Endothelial cell of umbilical vein (primary cell): ENCODE measurements at regions not wholly inside any gene's neighbourhood (a gene's known extent, or its start where the extent isn't known, plus 50 kb on each side); places are given as distances from the start of the nearest gene placed in this dataset.

Experiments used
- BruUV-seq: library from RNA; stranded (reverse); fragments of 400-500 nt; replicated peaks from 2 replicates; lab custom pipeline; 2021; lab: Mats Ljungman, UMichigan
- CTCF ChIA-PET: fragments of 300-600, 350-600 bp; sonication (Branson Sonifier 250); formaldehyde crosslinking; loops from one replicate; lab custom pipeline; 2021; ENCODE audit warnings: antibody characterized with exemption, inconsistent platforms; lab: Charles Lee
- POLR2A ChIA-PET: fragments of 300-600, 350-600 bp; sonication (Branson Sonifier 250); formaldehyde crosslinking; loops from one replicate; lab custom pipeline; 2021; ENCODE audit warnings: antibody characterized with exemption, inconsistent platforms; lab: Charles Lee
- DNase-seq: peaks from one replicate; pipeline ENCODE4 v3.0.0-alpha.2; 2011; ENCODE audit warnings: low read depth, low spot score
- FAIRE-seq: peaks from 2 replicates; lab custom pipeline; 2011; peaks lifted over from hg19 to GRCh38; lab: Jason Lieb, UNC
- H2AFZ ChIP-seq: 2 replicates; pipeline ENCODE4 v1.6.0; 2012; ENCODE audit warnings: low read depth, low read length, control low read depth, inconsistent platforms
- H3K27ac ChIP-seq: 2 replicates; pipeline ENCODE4 v1.5.1; 2011; ENCODE audit warnings: low read depth, mild to moderate bottlenecking, control low read depth, low read length, moderate library complexity; ENCODE audit not compliant: insufficient read depth
- H3K27me3 ChIP-seq, 2 experiments: 2 replicates each; pipeline versions ENCODE4 v1.6.0 to v1.6.1; 2011; ENCODE audit warnings: low read length in 2 of 2, mixed read lengths in 1 of 2; ENCODE audit not compliant: control insufficient read depth in 2 of 2, insufficient read depth in 2 of 2
- H3K36me3 ChIP-seq, 2 experiments: 2 replicates in 1 of 2; 3 replicates in 1 of 2; pipeline ENCODE4 v1.5.1; 2011; ENCODE audit warnings: low read length in 2 of 2, mild to moderate bottlenecking in 1 of 2, moderate library complexity in 1 of 2; ENCODE audit not compliant: control insufficient read depth in 2 of 2, insufficient read depth in 2 of 2; ENCODE audit errors: extremely low read depth in 1 of 2
- H3K4me1 ChIP-seq: 3 replicates; pipeline ENCODE4 v1.5.1; 2011; ENCODE audit warnings: mild to moderate bottlenecking, low read length; ENCODE audit not compliant: control insufficient read depth, insufficient read depth; ENCODE audit errors: extremely low read depth
- H3K4me2 ChIP-seq: 2 replicates; pipeline ENCODE4 v1.6.1; 2011; ENCODE audit warnings: low read length, control low read depth, mixed read lengths; ENCODE audit not compliant: insufficient read depth
- H3K4me3 ChIP-seq, 3 experiments: fragments of 200-600 bp in 1 of 3; sonication (generic), shearing (Covaris generic) in 1 of 3; replicated peaks in 1 of 3; 2 replicates each; pipeline ENCODE4 v1.5.1; 2011 to 2016; ENCODE audit warnings: control low read depth in 3 of 3, low read length in 3 of 3, mild to moderate bottlenecking in 2 of 3, inconsistent platforms in 1 of 3, low read depth in 1 of 3, moderate library complexity in 1 of 3; ENCODE audit not compliant: insufficient read depth in 1 of 3
- H3K79me2 ChIP-seq: 2 replicates; pipeline ENCODE4 v1.6.0; 2012; ENCODE audit warnings: low read length, inconsistent platforms; ENCODE audit not compliant: control insufficient read depth, insufficient read depth
- H3K9ac ChIP-seq: replicated peaks from 2 replicates; pipeline ENCODE3; 2011; ENCODE audit warnings: low read length, control low read depth; ENCODE audit not compliant: insufficient read depth; ENCODE audit errors: extremely low read depth
- H3K9me1 ChIP-seq: replicated peaks from 3 replicates; pipeline ENCODE4 v1.6.0; 2011; ENCODE audit warnings: mild to moderate bottlenecking, low read length; ENCODE audit not compliant: control insufficient read depth, insufficient read depth; ENCODE audit errors: extremely low read depth
- H3K9me3 ChIP-seq: replicated peaks from 2 replicates; pipeline ENCODE4 v1.5.1; 2012; ENCODE audit warnings: low read length, inconsistent platforms; ENCODE audit not compliant: control insufficient read depth, insufficient read depth
- H4K20me1 ChIP-seq: replicated peaks from 2 replicates; pipeline ENCODE3; 2011; ENCODE audit warnings: mild to moderate bottlenecking, low read length; ENCODE audit not compliant: control insufficient read depth, insufficient read depth; ENCODE audit errors: extremely low read depth
- EZH2 ChIP-seq: IDR thresholded peaks from 2 replicates; pipeline ENCODE4 v1.6.1; 2012; ENCODE audit warnings: borderline replicate concordance, low read depth, mild to moderate bottlenecking, moderate library complexity, low read length, inconsistent platforms; ENCODE audit not compliant: severe bottlenecking
- FOS ChIP-seq: IDR thresholded peaks from 2 replicates; pipeline ENCODE4 v1.6.1; 2011; ENCODE audit warnings: mild to moderate bottlenecking, low read length, moderate library complexity, borderline replicate concordance; ENCODE audit not compliant: insufficient read depth
- GATA2 ChIP-seq: IDR thresholded peaks from 2 replicates; pipeline ENCODE4 v1.7.0; 2011; ENCODE audit warnings: low read depth, mild to moderate bottlenecking, moderate library complexity, mixed read lengths, low read length; ENCODE audit not compliant: insufficient read length, insufficient read depth
- JUN ChIP-seq: IDR thresholded peaks from 2 replicates; pipeline ENCODE4 v1.6.1; 2011; ENCODE audit warnings: borderline replicate concordance, low read depth; ENCODE audit not compliant: insufficient read length, insufficient read depth
- MYC ChIP-seq: IDR thresholded peaks from one replicate; pipeline ENCODE4 v1.6.1; 2011; ENCODE audit warnings: mild to moderate bottlenecking, low read depth, low read length
- POLR2A ChIP-seq: IDR thresholded peaks from 2 replicates; pipeline ENCODE4 v1.6.1; 2012; ENCODE audit warnings: low read depth, mild to moderate bottlenecking, control low read depth, low read length
- POLR2AphosphoS5 ChIP-seq: IDR thresholded peaks from 2 replicates; pipeline ENCODE4 v1.6.1; 2012; ENCODE audit warnings: low read depth, mild to moderate bottlenecking, control low read depth, low read length, moderate library complexity; ENCODE audit not compliant: insufficient read depth
- dilution Hi-C: fragments of 300-500 bp; cut with MboI; formaldehyde crosslinking; loops from one replicate; pipeline ENCODE4 v1.15.0; 2019; ENCODE audit warnings: low sequenced_read_pairs; ENCODE audit not compliant: extremely low pct_ligation_motif_present
- intact Hi-C: fragments of 100-400 bp; cut with micrococcal nuclease; formaldehyde crosslinking; loops from one replicate; pipeline ENCODE4 v1.10.0; 2022
- TF ChIP-seq, protein P1 (sequence below): IDR thresholded peaks from 2 replicates; pipeline ENCODE4 v1.6.1; 2011; ENCODE audit not compliant: insufficient read depth, insufficient read length
- TF ChIP-seq, protein P2 (sequence below), 2 donors: IDR thresholded peaks; 1 replicate in 1 of 2; 2 replicates in 1 of 2; pipeline ENCODE4 v1.5.1; 2011; ENCODE audit warnings: low read length in 2 of 2, mild to moderate bottlenecking in 2 of 2, moderate library complexity in 2 of 2, control low read depth in 1 of 2, inconsistent platforms in 1 of 2, low read depth in 1 of 2; ENCODE audit not compliant: insufficient read depth in 1 of 2; ENCODE audit errors: extremely low read depth in 1 of 2

DNA sequence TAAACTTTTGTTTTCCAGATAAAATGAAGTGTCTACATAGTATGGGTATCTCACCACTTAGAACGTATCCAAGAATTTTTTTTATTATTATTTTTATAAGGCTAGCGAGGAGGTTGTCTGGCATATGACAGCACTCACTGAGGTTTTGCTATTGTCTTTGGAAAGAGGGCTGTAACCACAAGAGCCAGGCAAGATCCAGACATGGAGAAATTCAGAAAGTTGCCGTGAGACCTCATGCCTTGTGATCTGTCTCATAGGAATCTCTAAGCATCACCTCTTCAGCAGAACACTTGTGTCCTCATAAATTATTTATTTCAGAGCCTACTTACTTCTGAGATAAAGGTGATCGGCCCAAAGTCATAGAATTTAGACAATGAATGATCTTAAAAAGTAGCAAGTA is 410.8 kb downstream of the CDH11 start:
- Histone ChIP-seq H3K27me3 (no peaks in the 10 kb centered on the region), H3K4me2 (no peak overlapping the region), H3K27ac (no peak overlapping the region), H3K4me3 (no peak overlapping the region), H3K4me1 (no peaks in the 10 kb centered on the region), H3K9ac (no peak overlapping the region), H3K9me3 (no peaks in the 10 kb centered on the region), H3K79me2 (no peaks in the 10 kb centered on the region), H3K36me3 (no peaks in the 10 kb centered on the region), H3K9me1 (no peaks in the 10 kb centered on the region), H2AFZ (no peak overlapping the region), H4K20me1 (no peaks in the 10 kb centered on the region)
- CTCF ChIA-PET = no interaction called here
- no peak for TF ChIP-seq MYC
- TF ChIP-seq POLR2AphosphoS5 = no peak
- no peak for TF ChIP-seq JUN
- no peak for TF ChIP-seq FOS
- no peak for TF ChIP-seq EZH2
- TF ChIP-seq, protein P1, sequence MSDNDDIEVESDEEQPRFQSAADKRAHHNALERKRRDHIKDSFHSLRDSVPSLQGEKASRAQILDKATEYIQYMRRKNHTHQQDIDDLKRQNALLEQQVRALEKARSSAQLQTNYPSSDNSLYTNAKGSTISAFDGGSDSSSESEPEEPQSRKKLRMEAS = no peak
- TF ChIP-seq GATA2 = no peak
- no peak for TF ChIP-seq POLR2A
- TF ChIP-seq, protein P2, sequence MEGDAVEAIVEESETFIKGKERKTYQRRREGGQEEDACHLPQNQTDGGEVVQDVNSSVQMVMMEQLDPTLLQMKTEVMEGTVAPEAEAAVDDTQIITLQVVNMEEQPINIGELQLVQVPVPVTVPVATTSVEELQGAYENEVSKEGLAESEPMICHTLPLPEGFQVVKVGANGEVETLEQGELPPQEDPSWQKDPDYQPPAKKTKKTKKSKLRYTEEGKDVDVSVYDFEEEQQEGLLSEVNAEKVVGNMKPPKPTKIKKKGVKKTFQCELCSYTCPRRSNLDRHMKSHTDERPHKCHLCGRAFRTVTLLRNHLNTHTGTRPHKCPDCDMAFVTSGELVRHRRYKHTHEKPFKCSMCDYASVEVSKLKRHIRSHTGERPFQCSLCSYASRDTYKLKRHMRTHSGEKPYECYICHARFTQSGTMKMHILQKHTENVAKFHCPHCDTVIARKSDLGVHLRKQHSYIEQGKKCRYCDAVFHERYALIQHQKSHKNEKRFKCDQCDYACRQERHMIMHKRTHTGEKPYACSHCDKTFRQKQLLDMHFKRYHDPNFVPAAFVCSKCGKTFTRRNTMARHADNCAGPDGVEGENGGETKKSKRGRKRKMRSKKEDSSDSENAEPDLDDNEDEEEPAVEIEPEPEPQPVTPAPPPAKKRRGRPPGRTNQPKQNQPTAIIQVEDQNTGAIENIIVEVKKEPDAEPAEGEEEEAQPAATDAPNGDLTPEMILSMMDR (IDR thresholded peaks at IDR 0.05; ENCODE audit: extremely low read depth in 1 of 2, insufficient read depth in 1 of 2, low read depth in 1 of 2, low read length in 2 of 2) = no peak
- no peak for FAIRE-seq
- dilution Hi-C loops (no loop called here), intact Hi-C loops (no loop called here)
- POLR2A ChIA-PET = no interaction called here
- DNase-seq = no peak
- BruUV-seq = no TSS peak
